Sigmoid colon (tissue), 4 donors: ENCODE measurements at regions not wholly inside any gene's neighbourhood (a gene's known extent, or its start where the extent isn't known, plus 50 kb on each side); places are given as distances from the start of the nearest gene placed in this dataset.

Source experiments
- EP300 ChIP-seq, 4 donors: sonication (generic); formaldehyde crosslinking; IDR thresholded peaks; one replicate each; pipeline ENCODE4 v1.6.1; 2017; ENCODE audit warnings: antibody characterized with exemption in 4 of 4
- POLR2A ChIP-seq, 2 donors: fragments of 450-650 bp; IDR thresholded peaks; one replicate each; pipeline ENCODE4 v1.6.1; 2016; ENCODE audit warnings: antibody characterized with exemption in 2 of 2, mild to moderate bottlenecking in 2 of 2, moderate library complexity in 2 of 2
- TF ChIP-seq, protein P1 (sequence below), 4 experiments: fragments of 450-650 bp in 3 of 4; fragments of 200-600 bp in 1 of 4; IDR thresholded peaks; one replicate each; pipeline ENCODE4 v1.5.1; 2016 to 2019; ENCODE audit warnings: antibody characterized with exemption in 4 of 4, mild to moderate bottlenecking in 3 of 4, moderate library complexity in 2 of 4

- TF ChIP-seq, protein P1, sequence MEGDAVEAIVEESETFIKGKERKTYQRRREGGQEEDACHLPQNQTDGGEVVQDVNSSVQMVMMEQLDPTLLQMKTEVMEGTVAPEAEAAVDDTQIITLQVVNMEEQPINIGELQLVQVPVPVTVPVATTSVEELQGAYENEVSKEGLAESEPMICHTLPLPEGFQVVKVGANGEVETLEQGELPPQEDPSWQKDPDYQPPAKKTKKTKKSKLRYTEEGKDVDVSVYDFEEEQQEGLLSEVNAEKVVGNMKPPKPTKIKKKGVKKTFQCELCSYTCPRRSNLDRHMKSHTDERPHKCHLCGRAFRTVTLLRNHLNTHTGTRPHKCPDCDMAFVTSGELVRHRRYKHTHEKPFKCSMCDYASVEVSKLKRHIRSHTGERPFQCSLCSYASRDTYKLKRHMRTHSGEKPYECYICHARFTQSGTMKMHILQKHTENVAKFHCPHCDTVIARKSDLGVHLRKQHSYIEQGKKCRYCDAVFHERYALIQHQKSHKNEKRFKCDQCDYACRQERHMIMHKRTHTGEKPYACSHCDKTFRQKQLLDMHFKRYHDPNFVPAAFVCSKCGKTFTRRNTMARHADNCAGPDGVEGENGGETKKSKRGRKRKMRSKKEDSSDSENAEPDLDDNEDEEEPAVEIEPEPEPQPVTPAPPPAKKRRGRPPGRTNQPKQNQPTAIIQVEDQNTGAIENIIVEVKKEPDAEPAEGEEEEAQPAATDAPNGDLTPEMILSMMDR (IDR thresholded peaks at IDR 0.05): no peak
- TF ChIP-seq POLR2A (IDR thresholded peaks at IDR 0.05): no peak
- TF ChIP-seq EP300 (IDR thresholded peaks at IDR 0.05): no peak
Observed at GRCh38 chr2:226677080-226677479, 122.5 kb downstream of the IRS1 start.
